DND-41 (cell line): ENCODE measurements at regions not wholly inside any gene's neighbourhood (a gene's known extent, or its start where the extent isn't known, plus 50 kb on each side); places are given as distances from the start of the nearest gene placed in this dataset.
A peak's percentile ranks its signal among the peaks of the same experiment; 100 is the strongest.

Experiments used
- CTCF ChIP-seq: IDR thresholded peaks from 2 replicates; pipeline ENCODE4 v1.5.1; 2012; ENCODE audit warnings: borderline replicate concordance, low read length, moderate library complexity, mild to moderate bottlenecking; ENCODE audit not compliant: poor library complexity, severe bottlenecking; ENCODE audit errors: extremely low read depth
- EZH2 ChIP-seq: IDR thresholded peaks from 3 replicates; pipeline ENCODE4 v1.6.1; 2012; ENCODE audit warnings: borderline replicate concordance, low read depth, mild to moderate bottlenecking, moderate library complexity, low read length, inconsistent platforms; ENCODE audit not compliant: severe bottlenecking

- TF ChIP-seq CTCF (peak; percentile 67), EZH2 (no peak)
These were observed 802.0 kb downstream of the RPA4 start for GRCh38 chrX:97685753-97686152.
